Mesendoderm (in vitro differentiated cells): ENCODE measurements at regions not wholly inside any gene's neighbourhood (a gene's known extent, or its start where the extent isn't known, plus 50 kb on each side); places are given as distances from the start of the nearest gene placed in this dataset.

Experiments
- DNase-seq: peaks from one replicate; pipeline ENCODE4 v3.0.0; 2013
- H2AK5ac ChIP-seq: 2 replicates; pipeline ENCODE4 v1.6.1; 2013; ENCODE audit warnings: low read length, inconsistent platforms
- H2BK120ac ChIP-seq: 2 replicates; pipeline ENCODE4 v1.6.1; 2013; ENCODE audit warnings: low read depth, mild to moderate bottlenecking, low read length, moderate library complexity, mixed read lengths
- H2BK15ac ChIP-seq: replicated peaks from 2 replicates; pipeline ENCODE4 v1.6.1; 2013; ENCODE audit warnings: low read depth, mild to moderate bottlenecking, moderate library complexity
- H2BK5ac ChIP-seq: 2 replicates; pipeline ENCODE4 v1.6.1; 2013; ENCODE audit warnings: low read length, inconsistent platforms
- H3K18ac ChIP-seq: 2 replicates; pipeline ENCODE4 v1.6.1; 2013; ENCODE audit warnings: mild to moderate bottlenecking, low read length, mixed read lengths
- H3K23ac ChIP-seq: one replicate; pipeline ENCODE4 v1.6.1; 2013; ENCODE audit warnings: low read length
- H3K27ac ChIP-seq: 2 replicates; pipeline ENCODE4 v1.5.1; 2013; ENCODE audit warnings: low read depth, mild to moderate bottlenecking, inconsistent platforms, low read length, moderate library complexity
- H3K27me3 ChIP-seq: 2 replicates; pipeline ENCODE4 v1.6.1; 2013; ENCODE audit warnings: low read length, control low read depth, mild to moderate bottlenecking, inconsistent platforms; ENCODE audit not compliant: insufficient read depth, poor library complexity
- H3K36me3 ChIP-seq: 2 replicates; pipeline ENCODE4 v1.6.1; 2013; ENCODE audit warnings: low read length, inconsistent platforms; ENCODE audit not compliant: control insufficient read depth, insufficient read depth
- H3K4ac ChIP-seq: one replicate; pipeline ENCODE4 v1.6.1; 2013; ENCODE audit warnings: low read depth, mild to moderate bottlenecking, low read length, moderate library complexity
- H3K4me1 ChIP-seq: 2 replicates; pipeline ENCODE4 v1.6.1; 2013; ENCODE audit warnings: low read depth, low read length, inconsistent platforms; ENCODE audit not compliant: control insufficient read depth
- H3K4me2 ChIP-seq: 2 replicates; pipeline ENCODE4 v1.6.1; 2013; ENCODE audit warnings: low read length
- H3K4me3 ChIP-seq: 2 replicates; pipeline ENCODE4 v1.5.1; 2013; ENCODE audit warnings: mild to moderate bottlenecking, low read length
- H3K56ac ChIP-seq: one replicate; pipeline ENCODE4 v1.6.1; 2013; ENCODE audit warnings: low read length
- H3K79me1 ChIP-seq: 2 replicates; pipeline ENCODE4 v1.6.1; 2013; ENCODE audit warnings: low read length, inconsistent platforms
- H3K79me2 ChIP-seq: 2 replicates; pipeline ENCODE4 v1.6.1; 2013; ENCODE audit warnings: mild to moderate bottlenecking, low read length; ENCODE audit not compliant: control insufficient read depth, insufficient read depth
- H3K9ac ChIP-seq: 2 replicates; pipeline ENCODE4 v1.6.1; 2013; ENCODE audit warnings: low read length, inconsistent platforms
- H4K5ac ChIP-seq: one replicate; pipeline ENCODE4 v1.6.1; 2013; ENCODE audit warnings: low read length
- H4K8ac ChIP-seq: one replicate; pipeline ENCODE4 v1.6.1; 2013; ENCODE audit warnings: low read depth, mild to moderate bottlenecking, control low read depth, low read length, moderate library complexity
- WGBS: extraction: QIAGEN DNeasy Blood & Tissue Kit; methylation state at CpG from one replicate; pipeline ENCODE4 v1.1.7; 2013; ENCODE audit warnings: low lambda C conversion rate, missing lambda C conversion rate; ENCODE audit not compliant: insufficient coverage; ENCODE audit errors: extremely low coverage; 5-methylcytosine and 5-hydroxymethylcytosine counted together

DNA sequence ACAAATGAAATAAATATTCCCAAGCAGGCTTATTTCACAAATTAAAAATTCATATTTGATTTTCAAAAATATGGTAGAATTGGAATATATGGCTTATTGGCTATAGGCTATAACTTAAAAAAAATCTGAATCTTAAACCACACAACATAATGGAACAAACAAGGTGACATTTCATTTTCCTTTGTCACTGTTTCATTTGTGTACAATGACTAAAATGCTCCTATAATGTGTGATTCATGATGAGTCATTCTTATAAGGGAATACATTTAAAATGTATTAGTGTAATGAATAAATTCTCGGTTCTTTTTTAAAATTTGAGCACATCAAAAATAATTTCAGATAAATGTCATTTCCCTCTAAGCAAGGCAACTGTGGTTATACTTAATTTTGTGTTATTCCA, 148.0 kb upstream of the ANK3 start:
- no peak overlapping the region for H3K4ac ChIP-seq
- no peak overlapping the region for H2AK5ac ChIP-seq
- H3K4me2 ChIP-seq = no peak overlapping the region
- H3K27ac ChIP-seq = no peak overlapping the region
- no peaks in the 10 kb centered on the region for H3K27me3 ChIP-seq
- no peak overlapping the region for H4K5ac ChIP-seq
- no peak overlapping the region for H2BK5ac ChIP-seq
- H3K4me3 ChIP-seq = no peak overlapping the region
- H4K8ac ChIP-seq = no peak overlapping the region
- no peaks in the 10 kb centered on the region for H3K36me3 ChIP-seq
- no peak overlapping the region for H3K56ac ChIP-seq
- no peaks in the 10 kb centered on the region for H3K79me1 ChIP-seq
- no peak overlapping the region for H3K9ac ChIP-seq
- H2BK120ac ChIP-seq = no peak overlapping the region
- no peaks in the 10 kb centered on the region for H3K79me2 ChIP-seq
- no CpG with 5 or more reads among the region's 1 CpG for WGBS
- H3K18ac ChIP-seq = no peak overlapping the region
- no peak for DNase-seq
- no peak overlapping the region for H3K23ac ChIP-seq
- H3K4me1 ChIP-seq = peaks cover 6% of the 10 kb centered on the region
- no peak overlapping the region for H2BK15ac ChIP-seq

DNA sequence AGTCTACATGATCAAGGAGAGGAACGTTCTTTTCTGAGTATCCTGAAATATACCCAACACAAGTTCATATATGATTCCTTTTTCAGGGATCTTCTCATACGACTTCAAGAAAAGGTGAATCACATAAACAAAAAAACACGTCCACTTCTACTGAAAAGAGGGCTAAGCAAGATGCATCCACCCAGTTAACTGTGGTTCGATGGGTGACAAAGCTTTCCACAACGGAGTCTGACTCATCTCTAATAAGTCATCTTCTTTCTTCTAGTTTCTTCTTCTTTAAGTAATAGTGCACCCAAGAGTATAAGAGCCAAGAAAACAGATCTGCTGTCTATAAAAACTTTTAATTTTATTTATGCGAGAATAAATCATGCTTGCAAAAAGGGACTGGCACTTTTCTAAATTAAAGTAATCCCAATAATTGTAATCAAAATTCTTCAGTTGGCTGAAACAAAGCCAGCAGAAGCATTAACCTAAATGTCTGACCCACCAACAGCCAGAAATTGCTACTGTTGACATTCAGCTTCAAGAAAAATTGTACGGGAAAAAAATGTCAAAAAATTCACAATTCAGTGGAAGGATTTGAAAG, 146.9 kb upstream of the ANK3 start:
- no CpG with 5 or more reads among the region's 7 CpGs for WGBS
- H4K5ac ChIP-seq = no peak overlapping the region
- H3K36me3 ChIP-seq = no peaks in the 10 kb centered on the region

DNA sequence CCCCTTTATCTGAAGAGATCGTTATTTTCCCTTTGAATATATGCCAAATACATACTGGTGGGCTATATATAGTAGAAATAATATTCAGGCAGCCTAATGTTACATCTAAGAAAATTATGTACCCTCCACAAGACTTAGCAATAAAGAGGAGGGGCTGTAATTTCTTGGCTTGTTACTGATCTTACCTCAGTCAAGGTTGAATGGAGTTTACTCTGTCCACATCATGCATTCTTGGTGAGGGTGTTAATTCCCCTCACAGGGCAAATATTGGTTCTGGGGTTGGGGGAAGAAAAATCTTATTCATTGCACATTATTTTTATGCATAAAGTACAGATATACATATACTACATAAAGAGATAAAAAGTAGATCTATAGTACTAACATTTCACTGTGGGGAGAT, 145.8 kb upstream of the ANK3 start:
- H4K8ac ChIP-seq = no peak overlapping the region
- no peak overlapping the region for H2BK5ac ChIP-seq
- H3K27me3 ChIP-seq = no peaks in the 10 kb centered on the region
- H3K18ac ChIP-seq = no peak overlapping the region
- WGBS = no CpG with 5 or more reads among the region's 1 CpG
- H3K9ac ChIP-seq = no peak overlapping the region
- H3K23ac ChIP-seq = no peak overlapping the region
- no peak overlapping the region for H3K27ac ChIP-seq
- H3K4me2 ChIP-seq = no peak overlapping the region
- no peak overlapping the region for H3K4ac ChIP-seq
- H3K4me3 ChIP-seq = no peak overlapping the region
- H3K56ac ChIP-seq = no peak overlapping the region
- H3K79me2 ChIP-seq = no peaks in the 10 kb centered on the region
- no peak overlapping the region for H4K5ac ChIP-seq
- H3K79me1 ChIP-seq = no peaks in the 10 kb centered on the region
- H2AK5ac ChIP-seq = no peak overlapping the region
- H2BK15ac ChIP-seq = no peak overlapping the region
- H3K4me1 ChIP-seq = peaks cover 2% of the 10 kb centered on the region
- H3K36me3 ChIP-seq = no peaks in the 10 kb centered on the region
- DNase-seq = no peak
- H2BK120ac ChIP-seq = no peak overlapping the region

More for the DNA sequence above, 146.9 kb upstream of the ANK3 start:
- Histone ChIP-seq H3K27ac (no peak overlapping the region), H2BK15ac (no peak overlapping the region), H3K4me3 (no peak overlapping the region), H2AK5ac (no peak overlapping the region), H3K56ac (no peak overlapping the region), H3K9ac (no peak overlapping the region), H4K8ac (no peak overlapping the region), H2BK5ac (no peak overlapping the region), H3K79me2 (no peaks in the 10 kb centered on the region), H2BK120ac (no peak overlapping the region), H3K4ac (no peak overlapping the region), H3K18ac (no peak overlapping the region), H3K79me1 (no peaks in the 10 kb centered on the region), H3K4me2 (no peak overlapping the region), H3K4me1 (peaks cover 4% of the 10 kb centered on the region), H3K27me3 (no peaks in the 10 kb centered on the region), H3K23ac (no peak overlapping the region)
- DNase-seq = no peak

DNA sequence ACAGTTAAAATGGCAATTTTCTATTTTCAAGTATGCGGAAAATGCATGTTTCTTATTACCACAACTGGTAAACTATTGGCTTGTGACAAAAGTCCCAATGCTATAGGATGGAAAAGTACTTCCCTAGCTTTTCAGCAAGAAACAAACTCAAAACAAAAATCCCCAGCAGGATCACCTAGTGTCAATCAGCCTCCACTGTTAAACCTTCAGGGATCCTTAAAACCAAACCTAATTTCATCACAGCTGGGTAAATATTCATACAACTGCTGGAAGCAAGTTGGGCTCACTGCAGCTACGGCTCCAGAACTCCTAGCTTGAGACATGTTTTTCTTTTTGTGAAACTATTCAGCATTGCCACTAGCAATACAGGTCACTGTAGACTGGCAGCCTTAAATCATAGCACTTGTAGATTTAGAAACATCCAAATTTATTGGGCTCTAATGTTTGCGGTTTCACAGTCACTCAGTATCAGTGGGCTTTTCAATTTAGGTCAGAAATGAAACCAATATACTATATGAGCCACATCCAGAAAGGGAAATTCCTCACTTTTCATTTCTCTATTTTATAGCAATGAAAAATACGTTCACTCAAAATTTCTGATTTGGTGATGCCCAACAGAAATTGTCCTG, 145.2 kb upstream of the ANK3 start:
- no peak overlapping the region for H2BK120ac ChIP-seq
- H3K27ac ChIP-seq = no peak overlapping the region
- peak overlapping the region; percentile 28 for H3K18ac ChIP-seq
- no peak overlapping the region for H4K5ac ChIP-seq
- H3K56ac ChIP-seq = no peak overlapping the region
- H2BK5ac ChIP-seq = no peak overlapping the region
- H2BK15ac ChIP-seq = no peak overlapping the region
- no peak for DNase-seq
- H3K4ac ChIP-seq = no peak overlapping the region
- WGBS = no CpG with 5 or more reads among the region's 4 CpGs
- no peaks in the 10 kb centered on the region for H3K36me3 ChIP-seq
- no peak overlapping the region for H3K4me2 ChIP-seq
- no peaks in the 10 kb centered on the region for H3K27me3 ChIP-seq
- H2AK5ac ChIP-seq = no peak overlapping the region
- peaks cover 2% of the 10 kb centered on the region for H3K4me1 ChIP-seq
- no peak overlapping the region for H4K8ac ChIP-seq
- no peak overlapping the region for H3K4me3 ChIP-seq
- no peak overlapping the region for H3K23ac ChIP-seq
- no peaks in the 10 kb centered on the region for H3K79me1 ChIP-seq
- no peaks in the 10 kb centered on the region for H3K79me2 ChIP-seq
- H3K9ac ChIP-seq = no peak overlapping the region

DNA sequence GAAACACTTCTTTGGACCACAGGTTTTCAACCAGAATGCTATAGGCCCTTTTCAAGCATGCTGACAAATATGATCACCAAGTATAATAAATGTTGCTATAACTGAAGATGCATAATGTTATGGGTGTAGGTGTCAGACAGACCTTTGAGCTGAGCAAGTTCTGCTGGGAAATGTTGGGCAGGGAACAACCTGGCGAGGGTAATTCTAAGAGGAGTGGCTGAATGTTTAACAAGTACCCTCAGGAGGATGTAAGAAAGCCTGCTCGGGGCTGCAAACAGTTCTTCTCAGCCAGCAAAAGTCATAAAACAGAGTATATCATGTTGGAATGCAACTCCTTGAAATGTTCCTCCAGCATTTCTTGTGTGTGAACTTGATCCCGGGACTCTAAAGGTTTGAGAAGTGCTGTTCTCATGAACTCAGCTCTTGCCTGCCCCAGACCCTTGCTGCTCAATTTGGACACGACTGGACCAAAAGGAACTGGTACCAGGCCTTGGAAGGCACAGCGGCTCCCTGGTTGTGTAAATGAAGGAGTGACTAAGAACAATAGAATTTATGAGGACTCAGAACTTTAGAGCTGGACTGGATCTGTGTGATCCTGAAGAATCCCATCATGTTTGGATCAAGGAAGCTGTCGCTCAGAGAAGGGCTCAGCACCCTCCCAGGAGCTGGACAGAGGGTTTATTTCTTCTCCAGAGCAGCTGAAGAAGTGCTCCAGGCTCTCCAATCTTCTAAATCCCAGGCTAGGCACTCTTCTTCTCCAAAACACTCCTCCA, 143.2 kb upstream of the ANK3 start:
- no peak overlapping the region for H2BK120ac ChIP-seq
- no peak overlapping the region for H3K23ac ChIP-seq
- no peak overlapping the region for H4K8ac ChIP-seq
- no peak overlapping the region for H3K4me3 ChIP-seq
- no peak overlapping the region for H2BK5ac ChIP-seq
- H3K18ac ChIP-seq = no peak overlapping the region
- H3K56ac ChIP-seq = no peak overlapping the region
- H3K27me3 ChIP-seq = no peaks in the 10 kb centered on the region
- DNase-seq = no peak
- no peak overlapping the region for H3K4me2 ChIP-seq
- no peak overlapping the region for H3K27ac ChIP-seq
- H3K4me1 ChIP-seq = peaks cover 2% of the 10 kb centered on the region
- H3K79me2 ChIP-seq = no peaks in the 10 kb centered on the region
- H3K79me1 ChIP-seq = no peaks in the 10 kb centered on the region
- H3K36me3 ChIP-seq = no peaks in the 10 kb centered on the region
- no peak overlapping the region for H4K5ac ChIP-seq
- no peak overlapping the region for H3K4ac ChIP-seq
- WGBS = no CpG with 5 or more reads among the region's 6 CpGs
- H3K9ac ChIP-seq = no peak overlapping the region
- no peak overlapping the region for H2BK15ac ChIP-seq
- H2AK5ac ChIP-seq = no peak overlapping the region
